ENCODE measurements at regions not wholly inside any gene's neighbourhood (a gene's known extent, or its start where the extent isn't known, plus 50 kb on each side); places are given as distances from the start of the nearest gene placed in this dataset.
"Not testable (repeated sequence)": the region's sequence is repeated elsewhere in the genome, so short reads cannot be mapped to it uniquely, and the experiment has no call there.

- ATAC-seq (ENCODE audit: poor library complexity) = no peak
- no peak for DNase-seq
- intact Hi-C loops (cut with DNase I) = no loop called here
Measured at GRCh38 chr14:30058401-30058800, 130.8 kb upstream of the PRKD1 start.

DNA sequence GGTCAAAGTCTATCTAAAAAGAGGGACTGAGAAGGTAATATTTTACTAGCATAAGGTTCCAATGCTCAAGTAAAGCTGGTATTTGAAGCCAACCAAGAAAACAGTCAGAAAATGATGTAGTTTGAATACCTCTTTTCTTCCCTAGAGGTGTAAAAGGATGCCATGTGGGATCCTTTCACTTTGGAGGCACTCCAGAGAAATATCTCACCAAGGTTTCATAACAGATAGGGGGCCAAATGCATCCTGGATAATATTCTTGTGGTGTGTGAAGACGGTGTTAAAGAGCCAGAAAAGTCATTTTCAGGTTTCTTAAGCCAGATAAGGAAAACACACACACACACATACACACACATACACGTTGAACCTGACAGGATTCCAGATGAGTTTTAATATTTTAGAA, 136.1 kb upstream of the PRKD1 start:
- no peak for DNase-seq
- intact Hi-C loops (cut with DNase I) = no loop called here
- no peak for ATAC-seq (ENCODE audit: poor library complexity)

DNA sequence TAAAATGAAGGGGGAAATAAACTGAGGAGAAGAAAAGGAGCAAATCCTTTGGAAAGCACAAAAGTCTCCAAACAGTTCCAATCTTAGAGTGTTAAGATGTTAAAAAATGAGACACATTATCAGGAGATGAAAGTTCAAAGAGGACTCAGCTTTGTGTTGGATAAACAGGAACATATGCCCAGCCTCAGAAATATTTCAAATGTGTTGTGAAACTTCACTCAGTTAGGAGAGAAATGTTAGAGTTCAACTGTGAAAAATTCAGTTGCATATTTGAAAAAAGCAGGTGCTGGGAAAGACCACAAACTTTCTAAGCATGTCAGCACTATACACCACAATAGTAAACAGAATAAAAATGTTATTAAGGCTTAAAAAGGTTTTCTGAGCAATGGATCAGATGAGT, 136.8 kb upstream of the PRKD1 start:
- DNase-seq = no peak
- ATAC-seq (ENCODE audit: poor library complexity) = no peak
- intact Hi-C loops (cut with DNase I) = no loop called here

GRCh38 chr14:30069536-30069935, 141.9 kb upstream of the PRKD1 start:
- no peak for DNase-seq
- intact Hi-C loops (cut with DNase I) = no loop called here
- no peak for ATAC-seq (ENCODE audit: poor library complexity)

GRCh38 chr14:30072454-30072853, 144.8 kb upstream of the PRKD1 start:
- ATAC-seq (ENCODE audit: poor library complexity); intact Hi-C loops (cut with DNase I); DNase-seq: not testable (repeated sequence)

- ATAC-seq (ENCODE audit: poor library complexity) (no peak), DNase-seq (no peak)
- intact Hi-C loops (cut with DNase I) = no loop called here
Measured at GRCh38 chr14:30077946-30078345, 150.3 kb upstream of the PRKD1 start.

GRCh38 chr14:30078811-30079402, 151.3 kb upstream of the PRKD1 start:
- ATAC-seq (ENCODE audit: poor library complexity) = no peak
- intact Hi-C loops (cut with DNase I) = no loop called here

DNA sequence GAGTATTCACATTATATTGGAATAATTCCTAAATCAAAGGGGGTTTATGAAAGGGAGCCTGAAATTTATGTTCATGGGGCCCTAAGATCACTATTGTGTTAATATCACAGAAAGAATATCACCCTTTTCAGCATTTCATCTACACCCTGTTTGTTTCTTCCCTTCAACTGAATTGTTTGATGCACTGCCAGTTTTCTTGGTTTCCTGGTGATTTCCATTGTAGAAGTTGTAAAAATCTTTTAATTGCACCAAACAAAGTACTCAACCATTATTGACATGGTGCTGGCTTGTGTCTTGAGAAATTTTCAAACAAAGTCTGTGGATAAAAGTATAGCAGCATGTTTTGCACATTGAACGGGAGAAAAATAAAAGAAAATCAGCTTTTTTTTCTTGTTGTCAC, 154.8 kb upstream of the PRKD1 start:
- intact Hi-C loops (cut with DNase I) = no loop called here
- DNase-seq (no peak), ATAC-seq (ENCODE audit: poor library complexity) (no peak)

More at GRCh38 chr14:30078811-30079402, 151.3 kb upstream of the PRKD1 start:
- DNase-seq = no peak

GRCh38 chr14:30084811-30085210, 157.2 kb upstream of the PRKD1 start:
- no peak for DNase-seq

GRCh38 chr14:30085943-30086342, 158.3 kb upstream of the PRKD1 start:
- ATAC-seq (ENCODE audit: poor library complexity) (peak; percentile 93), DNase-seq (peak; percentile 57)
- intact Hi-C loops (cut with DNase I) = no loop called here

More at GRCh38 chr14:30084811-30085210, 157.2 kb upstream of the PRKD1 start:
- no peak for ATAC-seq (ENCODE audit: poor library complexity)
- intact Hi-C loops (cut with DNase I) = no loop called here

GRCh38 chr14:30088620-30089019, 161.0 kb upstream of the PRKD1 start:
- no peak for DNase-seq
- intact Hi-C loops (cut with DNase I) = no loop called here
- no peak for ATAC-seq (ENCODE audit: poor library complexity)

DNA sequence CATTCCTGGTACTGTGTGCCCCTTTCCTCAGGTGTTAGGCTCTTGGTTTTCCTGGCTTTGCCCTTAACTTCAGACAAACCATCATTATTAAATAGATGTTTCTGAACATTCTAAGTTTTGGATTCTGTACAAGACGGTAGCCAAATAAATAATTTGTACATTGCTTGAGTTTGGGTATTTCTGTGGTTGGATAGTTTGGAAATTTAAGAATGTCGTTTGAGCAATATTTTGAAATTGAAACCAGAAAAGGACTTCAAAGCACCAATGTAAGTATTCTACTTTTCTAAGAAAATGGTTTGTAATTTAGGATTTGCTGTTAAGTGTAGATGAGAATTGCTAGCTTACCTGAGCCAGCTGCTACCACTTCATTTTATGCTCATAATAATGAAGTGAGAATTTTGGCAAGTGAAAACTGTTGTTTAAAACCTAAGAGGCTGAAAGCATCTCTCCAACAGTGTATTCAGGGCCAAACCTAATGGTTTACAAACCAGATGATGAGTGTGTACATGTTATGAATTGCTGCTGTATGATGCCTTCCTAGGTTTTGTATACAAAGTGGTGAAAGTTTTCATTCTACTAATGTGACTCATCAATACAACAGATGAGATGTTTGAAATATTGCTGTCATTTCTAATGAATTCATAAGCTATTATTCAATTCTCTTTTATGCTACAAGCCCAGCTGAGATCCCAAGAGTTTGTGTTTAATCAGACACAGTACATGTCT, 181.5 kb upstream of the PRKD1 start:
- ATAC-seq (ENCODE audit: poor library complexity) (no peak), DNase-seq (no peak)
- intact Hi-C loops (cut with DNase I) = no loop called here

DNA sequence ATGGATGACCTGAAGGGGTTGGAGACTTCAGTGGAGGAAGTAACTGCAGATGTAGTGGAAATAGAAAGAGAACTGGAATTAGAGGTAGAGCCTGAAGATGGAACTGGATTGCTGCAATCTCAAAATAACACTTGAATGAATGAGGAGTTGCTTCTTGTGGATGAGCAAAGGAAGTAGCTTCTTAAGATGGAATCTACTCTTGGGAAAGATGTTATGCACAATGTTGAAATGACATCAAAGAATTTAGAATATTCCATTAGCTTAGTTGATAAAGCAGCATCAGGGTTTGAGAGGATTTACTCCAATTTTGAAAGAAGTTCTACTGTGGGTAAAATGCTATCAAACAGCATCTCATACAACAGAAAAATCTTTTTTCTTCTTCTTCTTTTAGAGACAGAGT, 186.4 kb upstream of the PRKD1 start:
- DNase-seq (no peak), ATAC-seq (ENCODE audit: poor library complexity) (no peak)
- intact Hi-C loops (cut with DNase I) = no loop called here

- ATAC-seq (ENCODE audit: poor library complexity) = no peak
- no peak for DNase-seq
- intact Hi-C loops (cut with DNase I) = no loop called here
Measured at GRCh38 chr14:30115756-30116155, 188.1 kb upstream of the PRKD1 start.

DNA sequence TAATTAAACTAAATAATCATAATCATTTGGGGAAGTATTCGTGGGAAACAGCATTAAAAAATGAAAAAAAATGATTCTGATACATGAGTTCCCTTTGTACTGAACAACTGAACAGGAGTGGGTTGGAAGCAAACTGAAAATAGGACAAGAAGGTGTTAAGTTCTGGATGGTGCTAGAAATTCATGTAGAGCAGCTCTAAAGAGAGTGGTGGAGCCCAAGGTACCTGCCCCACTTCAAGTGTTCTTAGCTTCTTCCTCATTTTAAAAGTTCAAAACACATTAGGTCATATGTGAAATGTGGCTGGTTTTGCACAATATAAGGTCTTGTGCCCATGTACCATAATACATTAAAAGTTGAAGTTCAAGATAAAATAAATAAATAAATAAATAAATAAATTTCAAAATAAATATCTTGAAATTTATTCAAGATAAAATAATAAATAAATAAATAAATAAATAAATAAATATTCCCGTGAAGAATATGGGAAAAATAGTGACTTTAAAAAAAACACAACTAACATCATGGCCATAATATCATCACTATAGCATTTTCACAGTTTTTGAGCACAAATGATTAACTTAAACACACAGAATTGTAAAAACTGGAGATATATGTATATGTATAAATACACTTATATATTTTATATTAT, 191.5 kb upstream of the PRKD1 start:
- ATAC-seq (ENCODE audit: poor library complexity) (no peak), DNase-seq (no peak)
- intact Hi-C loops (cut with DNase I) = no loop called here

DNA sequence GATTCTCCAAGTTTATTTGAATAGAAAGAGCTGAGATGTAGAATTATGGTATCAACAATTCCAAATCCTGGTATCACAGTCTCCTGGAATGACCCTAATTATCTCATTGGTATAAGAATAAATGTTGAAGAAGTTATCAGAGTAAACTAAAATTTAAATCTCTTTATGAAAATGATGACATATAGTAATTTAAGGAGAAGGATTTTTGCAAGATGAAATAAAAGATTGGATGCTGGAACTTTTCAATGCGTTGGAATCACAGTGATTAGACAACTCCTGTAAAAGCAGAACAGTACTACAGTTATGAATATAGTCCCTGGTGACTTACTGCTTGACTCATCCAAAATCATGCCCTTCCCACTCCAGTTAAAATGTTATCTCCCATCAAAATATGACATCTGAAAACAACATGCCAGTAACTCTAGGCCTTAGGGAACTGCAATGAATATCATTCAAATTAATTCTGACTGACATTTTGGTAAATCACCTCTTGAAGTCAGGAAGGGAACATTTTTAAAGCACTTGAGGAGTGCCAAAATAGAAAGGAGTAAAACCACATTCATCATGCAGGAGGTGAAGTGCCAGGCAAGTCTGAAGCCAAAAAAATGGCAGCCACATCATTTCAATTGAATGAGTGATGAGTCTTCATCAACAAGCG, 197.8 kb upstream of the PRKD1 start:
- intact Hi-C loops (cut with DNase I) = no loop called here
- no peak for DNase-seq
- no peak for ATAC-seq (ENCODE audit: poor library complexity)

- DNase-seq (no peak), ATAC-seq (ENCODE audit: poor library complexity) (no peak)
- intact Hi-C loops (cut with DNase I) = no loop called here
Measured at GRCh38 chr14:30129807-30130206, 202.2 kb upstream of the PRKD1 start.

- intact Hi-C loops (cut with DNase I) = no loop called here
- DNase-seq (no peak), ATAC-seq (ENCODE audit: poor library complexity) (no peak)
Measured at GRCh38 chr14:30131581-30132097, 204.0 kb upstream of the PRKD1 start.

- intact Hi-C loops (cut with DNase I) = no loop called here
- DNase-seq (no peak), ATAC-seq (ENCODE audit: poor library complexity) (no peak)
Measured at GRCh38 chr14:30132196-30132595, 204.5 kb upstream of the PRKD1 start.

Measured in Right ventricle myocardium superior (tissue), 1 donor.